ENCODE measurements at regions not wholly inside any gene's neighbourhood (a gene's known extent, or its start where the extent isn't known, plus 50 kb on each side); places are given as distances from the start of the nearest gene placed in this dataset.

DNA sequence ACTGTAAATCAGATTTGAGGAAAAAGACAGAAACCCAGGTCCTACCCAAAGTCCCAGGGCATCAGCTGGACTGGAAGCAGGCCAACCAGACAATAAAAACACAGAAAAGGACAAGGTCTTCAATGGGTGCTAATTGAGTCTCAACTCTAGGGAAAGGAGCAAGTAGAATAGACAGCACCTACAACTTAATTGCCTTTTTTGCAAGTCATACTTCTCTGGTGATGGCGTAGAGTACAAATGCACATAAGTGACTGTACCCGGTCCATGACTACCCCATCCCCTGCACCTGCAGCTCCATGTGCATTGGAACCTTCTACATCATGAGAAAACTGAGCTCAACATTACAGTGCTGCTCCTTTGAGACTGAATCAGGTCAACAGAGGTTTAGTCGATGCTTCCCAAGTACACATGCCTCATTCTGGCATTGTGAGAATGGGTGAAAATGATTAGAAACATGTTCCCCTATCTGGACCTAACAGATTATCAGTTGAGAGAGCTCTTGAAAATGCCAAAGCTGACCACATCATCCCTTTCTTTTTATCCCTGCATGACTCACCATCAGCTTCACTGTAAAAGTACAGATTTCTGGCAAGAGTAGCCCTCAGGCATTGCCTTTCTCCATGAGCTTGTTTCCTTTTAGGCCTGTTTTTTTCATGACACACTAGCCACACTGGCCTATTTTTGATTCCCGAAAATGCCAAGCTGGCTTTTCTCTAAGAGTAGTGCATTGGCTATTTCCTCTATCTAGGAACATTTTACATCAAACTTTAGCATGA is 298.3 kb downstream of the HS3ST1 start (continued):
- TF ChIP-seq, protein P1, sequence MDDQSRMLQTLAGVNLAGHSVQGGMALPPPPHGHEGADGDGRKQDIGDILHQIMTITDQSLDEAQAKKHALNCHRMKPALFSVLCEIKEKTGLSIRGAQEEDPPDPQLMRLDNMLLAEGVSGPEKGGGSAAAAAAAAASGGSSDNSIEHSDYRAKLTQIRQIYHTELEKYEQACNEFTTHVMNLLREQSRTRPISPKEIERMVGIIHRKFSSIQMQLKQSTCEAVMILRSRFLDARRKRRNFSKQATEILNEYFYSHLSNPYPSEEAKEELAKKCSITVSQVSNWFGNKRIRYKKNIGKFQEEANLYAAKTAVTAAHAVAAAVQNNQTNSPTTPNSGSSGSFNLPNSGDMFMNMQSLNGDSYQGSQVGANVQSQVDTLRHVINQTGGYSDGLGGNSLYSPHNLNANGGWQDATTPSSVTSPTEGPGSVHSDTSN (IDR thresholded peaks at IDR 0.05) = no peak

DNA sequence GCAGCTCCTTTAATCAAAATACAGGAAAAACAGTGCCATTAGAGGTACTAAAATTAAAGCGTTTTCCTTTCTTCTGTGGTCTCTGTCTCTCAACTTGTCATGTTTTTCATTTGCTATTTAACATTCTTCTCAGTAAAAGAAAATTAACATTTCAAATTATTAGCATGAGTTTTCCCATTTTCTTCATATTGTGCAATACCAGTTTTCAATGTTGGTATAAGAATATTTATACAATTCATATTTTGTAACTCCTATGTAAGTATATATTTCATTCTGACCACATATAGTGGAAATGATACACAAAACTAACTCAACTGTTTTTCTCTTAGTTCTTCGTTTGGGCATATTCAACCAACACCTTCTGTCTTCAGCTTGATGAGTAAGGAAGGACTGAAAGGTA is 308.3 kb downstream of the HS3ST1 start:
- H3K4me3 ChIP-seq (ENCODE audit: low read depth in 2 of 2, low read length in 1 of 2) = no peak overlapping the region
- no peaks in the 10 kb centered on the region for H3K4me1 ChIP-seq (ENCODE audit: control insufficient read depth in 1 of 2, insufficient read depth in 2 of 2, low read depth in 1 of 2, low read length in 1 of 2)
- POLR2A ChIA-PET = no interaction called here
- H3K27me3 ChIP-seq (ENCODE audit: insufficient read depth) = no peaks in the 10 kb centered on the region
- H3K36me3 ChIP-seq (replicated peaks in 1 of 2; ENCODE audit: control insufficient read depth in 1 of 2, insufficient read depth in 2 of 2, low read length in 1 of 2) = no peaks in the 10 kb centered on the region
- no peaks in the 10 kb centered on the region for H3K79me2 ChIP-seq (ENCODE audit: insufficient read depth)
- H2AFZ ChIP-seq (ENCODE audit: low read depth) = no peak overlapping the region
- TF ChIP-seq GABPA (IDR thresholded peaks at IDR 0.05; ENCODE audit: low read depth) (no peak), SIN3A (IDR thresholded peaks at IDR 0.05; ENCODE audit: borderline replicate concordance, low read depth, low read length) (no peak), SMC3 (IDR thresholded peaks at IDR 0.05; ENCODE audit: low read depth, low read length) (no peak), GATA2 (CRISPR knock-in tag; IDR thresholded peaks at IDR 0.05) (no peak), FOSL2 (IDR thresholded peaks at IDR 0.05; ENCODE audit: borderline replicate concordance, low read depth) (no peak), MXI1 (IDR thresholded peaks at IDR 0.05; ENCODE audit: low read depth, low read length) (no peak), TCF12 (IDR thresholded peaks at IDR 0.05) (no peak), RXRA (IDR thresholded peaks at IDR 0.05; ENCODE audit: borderline replicate concordance, low read depth) (no peak)
- TF ChIP-seq, protein P2, sequence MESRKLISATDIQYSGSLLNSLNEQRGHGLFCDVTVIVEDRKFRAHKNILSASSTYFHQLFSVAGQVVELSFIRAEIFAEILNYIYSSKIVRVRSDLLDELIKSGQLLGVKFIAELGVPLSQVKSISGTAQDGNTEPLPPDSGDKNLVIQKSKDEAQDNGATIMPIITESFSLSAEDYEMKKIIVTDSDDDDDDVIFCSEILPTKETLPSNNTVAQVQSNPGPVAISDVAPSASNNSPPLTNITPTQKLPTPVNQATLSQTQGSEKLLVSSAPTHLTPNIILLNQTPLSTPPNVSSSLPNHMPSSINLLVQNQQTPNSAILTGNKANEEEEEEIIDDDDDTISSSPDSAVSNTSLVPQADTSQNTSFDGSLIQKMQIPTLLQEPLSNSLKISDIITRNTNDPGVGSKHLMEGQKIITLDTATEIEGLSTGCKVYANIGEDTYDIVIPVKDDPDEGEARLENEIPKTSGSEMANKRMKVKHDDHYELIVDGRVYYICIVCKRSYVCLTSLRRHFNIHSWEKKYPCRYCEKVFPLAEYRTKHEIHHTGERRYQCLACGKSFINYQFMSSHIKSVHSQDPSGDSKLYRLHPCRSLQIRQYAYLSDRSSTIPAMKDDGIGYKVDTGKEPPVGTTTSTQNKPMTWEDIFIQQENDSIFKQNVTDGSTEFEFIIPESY (IDR thresholded peaks at IDR 0.05; ENCODE audit: borderline replicate concordance, low read depth) = no peak
- TF ChIP-seq, protein P3, sequence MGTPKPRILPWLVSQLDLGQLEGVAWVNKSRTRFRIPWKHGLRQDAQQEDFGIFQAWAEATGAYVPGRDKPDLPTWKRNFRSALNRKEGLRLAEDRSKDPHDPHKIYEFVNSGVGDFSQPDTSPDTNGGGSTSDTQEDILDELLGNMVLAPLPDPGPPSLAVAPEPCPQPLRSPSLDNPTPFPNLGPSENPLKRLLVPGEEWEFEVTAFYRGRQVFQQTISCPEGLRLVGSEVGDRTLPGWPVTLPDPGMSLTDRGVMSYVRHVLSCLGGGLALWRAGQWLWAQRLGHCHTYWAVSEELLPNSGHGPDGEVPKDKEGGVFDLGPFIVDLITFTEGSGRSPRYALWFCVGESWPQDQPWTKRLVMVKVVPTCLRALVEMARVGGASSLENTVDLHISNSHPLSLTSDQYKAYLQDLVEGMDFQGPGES (IDR thresholded peaks at IDR 0.05; ENCODE audit: low read depth, low read length) = no peak
- TF ChIP-seq, protein P1 (IDR thresholded peaks at IDR 0.05) = no peak
- no peak overlapping the region for H3K9ac ChIP-seq
- no peaks in the 10 kb centered on the region for H4K20me1 ChIP-seq (ENCODE audit: insufficient read depth)
- no peak for DNase-seq
- H3K9me3 ChIP-seq = no peaks in the 10 kb centered on the region
- H3K4me2 ChIP-seq = no peak overlapping the region
- no peak overlapping the region for H3K27ac ChIP-seq (ENCODE audit: low read depth in 2 of 2, low read length in 1 of 2)
- CTCF ChIA-PET = no interaction called here
- no peaks in the 10 kb centered on the region for H3F3A ChIP-seq (replicated peaks; ENCODE audit: insufficient read depth)
- no peaks in the 10 kb centered on the region for H3K9me2 ChIP-seq
- WGBS (ENCODE audit: low lambda C conversion rate) = 27% methylated on average over 2 of the region's 2 CpGs

Data from SK-N-SH (cell line).